ENCODE measurements at regions not wholly inside any gene's neighbourhood (a gene's known extent, or its start where the extent isn't known, plus 50 kb on each side); places are given as distances from the start of the nearest gene placed in this dataset.

- no peaks in the 10 kb centered on the region for H3K4me1 ChIP-seq
- H3K27ac ChIP-seq = no peak overlapping the region
- TF ChIP-seq CTCF (IDR thresholded peaks at IDR 0.05) (no peak), POLR2A (IDR thresholded peaks at IDR 0.05) (no peak)
- H3K27me3 ChIP-seq = peaks cover 0 to 10% (median 0%) of the 10 kb centered on the region in 9 donors
- WGBS, 4 donors = 39 to 58% (median 46%) methylated on average over 2 of the region's 2 CpGs
- DNase-seq (no peak), ATAC-seq (no peak)
- no peak overlapping the region for H3K4me3 ChIP-seq
- H3K9me3 ChIP-seq = no peaks in the 10 kb centered on the region
- intact Hi-C loops (cut with DNase I) = no loop called here
- H3K36me3 ChIP-seq = no peaks in the 10 kb centered on the region
These were observed 220.2 kb downstream of the SUCLG1 start for GRCh38 chr2:84238907-84239306.

GRCh38 chr2:84236288-84236687, 222.8 kb downstream of the SUCLG1 start:
- intact Hi-C loops (cut with DNase I) = no loop called here

GRCh38 chr2:84234103-84234502, 225.0 kb downstream of the SUCLG1 start:
- ATAC-seq (no peak), DNase-seq (no peak)
- TF ChIP-seq CTCF (IDR thresholded peaks at IDR 0.05) = no peak
- TF ChIP-seq POLR2A (IDR thresholded peaks at IDR 0.05) = no peak
- no peaks in the 10 kb centered on the region for H3K9me3 ChIP-seq
- WGBS, 4 donors = 57 to 64% (median 59%) methylated on average over 6 of the region's 6 CpGs
- H3K27ac ChIP-seq = no peak overlapping the region
- H3K4me3 ChIP-seq = no peak overlapping the region
- H3K36me3 ChIP-seq = no peaks in the 10 kb centered on the region
- intact Hi-C loops (cut with DNase I) = no loop called here
- no peaks in the 10 kb centered on the region for H3K4me1 ChIP-seq
- H3K27me3 ChIP-seq = peaks cover 0 to 5% (median 0%) of the 10 kb centered on the region in 9 donors

More at GRCh38 chr2:84236288-84236687, 222.8 kb downstream of the SUCLG1 start:
- H3K4me1 ChIP-seq = no peaks in the 10 kb centered on the region
- H3K36me3 ChIP-seq = no peaks in the 10 kb centered on the region
- TF ChIP-seq CTCF (IDR thresholded peaks at IDR 0.05) = no peak
- TF ChIP-seq POLR2A (IDR thresholded peaks at IDR 0.05) = no peak
- H3K27me3 ChIP-seq = peaks cover 0 to 10% (median 0%) of the 10 kb centered on the region in 9 donors
- WGBS, 4 donors = 73 to 78% (median 75%) methylated on average over 7 of the region's 7 CpGs
- H3K9me3 ChIP-seq = no peaks in the 10 kb centered on the region
- H3K4me3 ChIP-seq = no peak overlapping the region
- no peak for DNase-seq
- ATAC-seq = no peak
- no peak overlapping the region for H3K27ac ChIP-seq

- intact Hi-C loops (cut with DNase I) = no loop called here
- DNase-seq (no peak), ATAC-seq (no peak)
- no peaks in the 10 kb centered on the region for H3K9me3 ChIP-seq
- WGBS, 4 donors = 77 to 92% (median 85%) methylated on average over 1 of the region's 1 CpG
- no peaks in the 10 kb centered on the region for H3K36me3 ChIP-seq
- H3K27me3 ChIP-seq = no peaks in the 10 kb centered on the region
- no peaks in the 10 kb centered on the region for H3K4me1 ChIP-seq
- H3K4me3 ChIP-seq = no peak overlapping the region
- H3K27ac ChIP-seq = no peak overlapping the region
- TF ChIP-seq POLR2A (IDR thresholded peaks at IDR 0.05) (no peak), CTCF (IDR thresholded peaks at IDR 0.05) (no peak)
These were observed 227.6 kb downstream of the SUCLG1 start for GRCh38 chr2:84231478-84231877.

Measured in heart left ventricle (tissue), 16 donors.